Endothelial cell of umbilical vein (primary cell): ENCODE measurements at regions not wholly inside any gene's neighbourhood (a gene's known extent, or its start where the extent isn't known, plus 50 kb on each side); places are given as distances from the start of the nearest gene placed in this dataset.

ENCODE experiments used
- BruUV-seq: library from RNA; stranded (reverse); fragments of 400-500 nt; replicated peaks from 2 replicates; lab custom pipeline; 2021; lab: Mats Ljungman, UMichigan
- CTCF ChIA-PET: fragments of 300-600, 350-600 bp; sonication (Branson Sonifier 250); formaldehyde crosslinking; loops from one replicate; lab custom pipeline; 2021; ENCODE audit warnings: antibody characterized with exemption, inconsistent platforms; lab: Charles Lee
- POLR2A ChIA-PET: fragments of 300-600, 350-600 bp; sonication (Branson Sonifier 250); formaldehyde crosslinking; loops from one replicate; lab custom pipeline; 2021; ENCODE audit warnings: antibody characterized with exemption, inconsistent platforms; lab: Charles Lee
- DNase-seq: peaks from one replicate; pipeline ENCODE4 v3.0.0-alpha.2; 2011; ENCODE audit warnings: low read depth, low spot score
- FAIRE-seq: peaks from 2 replicates; lab custom pipeline; 2011; peaks lifted over from hg19 to GRCh38; lab: Jason Lieb, UNC
- H2AFZ ChIP-seq: 2 replicates; pipeline ENCODE4 v1.6.0; 2012; ENCODE audit warnings: low read depth, low read length, control low read depth, inconsistent platforms
- H3K27ac ChIP-seq: 2 replicates; pipeline ENCODE4 v1.5.1; 2011; ENCODE audit warnings: low read depth, mild to moderate bottlenecking, control low read depth, low read length, moderate library complexity; ENCODE audit not compliant: insufficient read depth
- H3K27me3 ChIP-seq, 2 experiments: 2 replicates each; pipeline versions ENCODE4 v1.6.0 to v1.6.1; 2011; ENCODE audit warnings: low read length in 2 of 2, mixed read lengths in 1 of 2; ENCODE audit not compliant: control insufficient read depth in 2 of 2, insufficient read depth in 2 of 2
- H3K36me3 ChIP-seq, 2 experiments: 2 replicates in 1 of 2; 3 replicates in 1 of 2; pipeline ENCODE4 v1.5.1; 2011; ENCODE audit warnings: low read length in 2 of 2, mild to moderate bottlenecking in 1 of 2, moderate library complexity in 1 of 2; ENCODE audit not compliant: control insufficient read depth in 2 of 2, insufficient read depth in 2 of 2; ENCODE audit errors: extremely low read depth in 1 of 2
- H3K4me1 ChIP-seq: 3 replicates; pipeline ENCODE4 v1.5.1; 2011; ENCODE audit warnings: mild to moderate bottlenecking, low read length; ENCODE audit not compliant: control insufficient read depth, insufficient read depth; ENCODE audit errors: extremely low read depth
- H3K4me2 ChIP-seq: 2 replicates; pipeline ENCODE4 v1.6.1; 2011; ENCODE audit warnings: low read length, control low read depth, mixed read lengths; ENCODE audit not compliant: insufficient read depth
- H3K4me3 ChIP-seq, 3 experiments: fragments of 200-600 bp in 1 of 3; sonication (generic), shearing (Covaris generic) in 1 of 3; replicated peaks in 1 of 3; 2 replicates each; pipeline ENCODE4 v1.5.1; 2011 to 2016; ENCODE audit warnings: control low read depth in 3 of 3, low read length in 3 of 3, mild to moderate bottlenecking in 2 of 3, inconsistent platforms in 1 of 3, low read depth in 1 of 3, moderate library complexity in 1 of 3; ENCODE audit not compliant: insufficient read depth in 1 of 3
- H3K79me2 ChIP-seq: 2 replicates; pipeline ENCODE4 v1.6.0; 2012; ENCODE audit warnings: low read length, inconsistent platforms; ENCODE audit not compliant: control insufficient read depth, insufficient read depth
- H3K9ac ChIP-seq: replicated peaks from 2 replicates; pipeline ENCODE3; 2011; ENCODE audit warnings: low read length, control low read depth; ENCODE audit not compliant: insufficient read depth; ENCODE audit errors: extremely low read depth
- H3K9me1 ChIP-seq: replicated peaks from 3 replicates; pipeline ENCODE4 v1.6.0; 2011; ENCODE audit warnings: mild to moderate bottlenecking, low read length; ENCODE audit not compliant: control insufficient read depth, insufficient read depth; ENCODE audit errors: extremely low read depth
- H3K9me3 ChIP-seq: replicated peaks from 2 replicates; pipeline ENCODE4 v1.5.1; 2012; ENCODE audit warnings: low read length, inconsistent platforms; ENCODE audit not compliant: control insufficient read depth, insufficient read depth
- H4K20me1 ChIP-seq: replicated peaks from 2 replicates; pipeline ENCODE3; 2011; ENCODE audit warnings: mild to moderate bottlenecking, low read length; ENCODE audit not compliant: control insufficient read depth, insufficient read depth; ENCODE audit errors: extremely low read depth
- EZH2 ChIP-seq: IDR thresholded peaks from 2 replicates; pipeline ENCODE4 v1.6.1; 2012; ENCODE audit warnings: borderline replicate concordance, low read depth, mild to moderate bottlenecking, moderate library complexity, low read length, inconsistent platforms; ENCODE audit not compliant: severe bottlenecking
- FOS ChIP-seq: IDR thresholded peaks from 2 replicates; pipeline ENCODE4 v1.6.1; 2011; ENCODE audit warnings: mild to moderate bottlenecking, low read length, moderate library complexity, borderline replicate concordance; ENCODE audit not compliant: insufficient read depth
- GATA2 ChIP-seq: IDR thresholded peaks from 2 replicates; pipeline ENCODE4 v1.7.0; 2011; ENCODE audit warnings: low read depth, mild to moderate bottlenecking, moderate library complexity, mixed read lengths, low read length; ENCODE audit not compliant: insufficient read length, insufficient read depth
- JUN ChIP-seq: IDR thresholded peaks from 2 replicates; pipeline ENCODE4 v1.6.1; 2011; ENCODE audit warnings: borderline replicate concordance, low read depth; ENCODE audit not compliant: insufficient read length, insufficient read depth
- MYC ChIP-seq: IDR thresholded peaks from one replicate; pipeline ENCODE4 v1.6.1; 2011; ENCODE audit warnings: mild to moderate bottlenecking, low read depth, low read length
- POLR2A ChIP-seq: IDR thresholded peaks from 2 replicates; pipeline ENCODE4 v1.6.1; 2012; ENCODE audit warnings: low read depth, mild to moderate bottlenecking, control low read depth, low read length
- POLR2AphosphoS5 ChIP-seq: IDR thresholded peaks from 2 replicates; pipeline ENCODE4 v1.6.1; 2012; ENCODE audit warnings: low read depth, mild to moderate bottlenecking, control low read depth, low read length, moderate library complexity; ENCODE audit not compliant: insufficient read depth
- dilution Hi-C: fragments of 300-500 bp; cut with MboI; formaldehyde crosslinking; loops from one replicate; pipeline ENCODE4 v1.15.0; 2019; ENCODE audit warnings: low sequenced_read_pairs; ENCODE audit not compliant: extremely low pct_ligation_motif_present
- intact Hi-C: fragments of 100-400 bp; cut with micrococcal nuclease; formaldehyde crosslinking; loops from one replicate; pipeline ENCODE4 v1.10.0; 2022
- TF ChIP-seq, protein P1 (sequence below), 2 donors: IDR thresholded peaks; 1 replicate in 1 of 2; 2 replicates in 1 of 2; pipeline ENCODE4 v1.5.1; 2011; ENCODE audit warnings: low read length in 2 of 2, mild to moderate bottlenecking in 2 of 2, moderate library complexity in 2 of 2, control low read depth in 1 of 2, inconsistent platforms in 1 of 2, low read depth in 1 of 2; ENCODE audit not compliant: insufficient read depth in 1 of 2; ENCODE audit errors: extremely low read depth in 1 of 2
- TF ChIP-seq, protein P2 (sequence below): IDR thresholded peaks from 2 replicates; pipeline ENCODE4 v1.6.1; 2011; ENCODE audit not compliant: insufficient read depth, insufficient read length

DNA sequence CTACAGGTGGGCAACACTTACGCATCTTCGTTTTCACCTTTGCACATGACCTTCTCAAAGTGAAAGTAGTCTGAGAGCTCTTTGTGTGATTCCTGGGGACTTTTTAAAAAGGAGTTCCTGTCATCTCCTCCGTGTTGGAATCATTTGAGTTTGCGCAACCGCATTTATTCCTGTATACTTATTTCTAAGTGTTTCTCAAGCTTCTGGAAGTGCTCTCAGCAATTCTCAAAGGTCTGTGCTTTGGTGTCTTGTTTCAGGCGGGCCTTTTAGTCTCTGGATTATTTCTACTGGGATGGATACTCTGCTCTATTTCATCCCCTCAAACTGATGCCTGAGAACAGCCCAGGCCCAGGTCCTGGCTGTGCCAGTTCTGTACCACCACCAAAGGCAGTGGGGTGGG lies 226.5 kb upstream of the TUT7 start:
- no peak for FAIRE-seq
- no peaks in the 10 kb centered on the region for H3K4me1 ChIP-seq
- POLR2A ChIA-PET = no interaction called here
- no peaks in the 10 kb centered on the region for H3K79me2 ChIP-seq
- H3K4me2 ChIP-seq = no peak overlapping the region
- no peaks in the 10 kb centered on the region for H3K27me3 ChIP-seq
- H3K9me1 ChIP-seq = no peaks in the 10 kb centered on the region
- no peak for TF ChIP-seq POLR2A
- no peak for TF ChIP-seq JUN
- TF ChIP-seq, protein P1, sequence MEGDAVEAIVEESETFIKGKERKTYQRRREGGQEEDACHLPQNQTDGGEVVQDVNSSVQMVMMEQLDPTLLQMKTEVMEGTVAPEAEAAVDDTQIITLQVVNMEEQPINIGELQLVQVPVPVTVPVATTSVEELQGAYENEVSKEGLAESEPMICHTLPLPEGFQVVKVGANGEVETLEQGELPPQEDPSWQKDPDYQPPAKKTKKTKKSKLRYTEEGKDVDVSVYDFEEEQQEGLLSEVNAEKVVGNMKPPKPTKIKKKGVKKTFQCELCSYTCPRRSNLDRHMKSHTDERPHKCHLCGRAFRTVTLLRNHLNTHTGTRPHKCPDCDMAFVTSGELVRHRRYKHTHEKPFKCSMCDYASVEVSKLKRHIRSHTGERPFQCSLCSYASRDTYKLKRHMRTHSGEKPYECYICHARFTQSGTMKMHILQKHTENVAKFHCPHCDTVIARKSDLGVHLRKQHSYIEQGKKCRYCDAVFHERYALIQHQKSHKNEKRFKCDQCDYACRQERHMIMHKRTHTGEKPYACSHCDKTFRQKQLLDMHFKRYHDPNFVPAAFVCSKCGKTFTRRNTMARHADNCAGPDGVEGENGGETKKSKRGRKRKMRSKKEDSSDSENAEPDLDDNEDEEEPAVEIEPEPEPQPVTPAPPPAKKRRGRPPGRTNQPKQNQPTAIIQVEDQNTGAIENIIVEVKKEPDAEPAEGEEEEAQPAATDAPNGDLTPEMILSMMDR (IDR thresholded peaks at IDR 0.05; ENCODE audit: extremely low read depth in 1 of 2, insufficient read depth in 1 of 2, low read depth in 1 of 2, low read length in 2 of 2) = no peak
- no peak for TF ChIP-seq POLR2AphosphoS5
- TF ChIP-seq FOS = no peak
- TF ChIP-seq, protein P2, sequence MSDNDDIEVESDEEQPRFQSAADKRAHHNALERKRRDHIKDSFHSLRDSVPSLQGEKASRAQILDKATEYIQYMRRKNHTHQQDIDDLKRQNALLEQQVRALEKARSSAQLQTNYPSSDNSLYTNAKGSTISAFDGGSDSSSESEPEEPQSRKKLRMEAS = no peak
- no peak for TF ChIP-seq GATA2
- no peak for TF ChIP-seq MYC
- TF ChIP-seq EZH2 = no peak
- H2AFZ ChIP-seq = no peak overlapping the region
- BruUV-seq = no TSS peak
- no peaks in the 10 kb centered on the region for H4K20me1 ChIP-seq
- H3K36me3 ChIP-seq = no peaks in the 10 kb centered on the region
- H3K9ac ChIP-seq = no peak overlapping the region
- CTCF ChIA-PET = no interaction called here
- no peak overlapping the region for H3K4me3 ChIP-seq
- no peak overlapping the region for H3K27ac ChIP-seq
- DNase-seq = no peak
- intact Hi-C loops (no loop called here), dilution Hi-C loops (no loop called here)
- no peaks in the 10 kb centered on the region for H3K9me3 ChIP-seq
